ENCODE measurements at regions not wholly inside any gene's neighbourhood (a gene's known extent, or its start where the extent isn't known, plus 50 kb on each side); places are given as distances from the start of the nearest gene placed in this dataset.
A peak's percentile ranks its signal among the peaks of the same experiment; 100 is the strongest.

GRCh38 chr9:126049088-126049487, 277.5 kb upstream of the MVB12B start:
- TF ChIP-seq JUNB (IDR thresholded peaks at IDR 0.05; ENCODE audit: unreplicated experiment) (no peak), EZH2 (IDR thresholded peaks at IDR 0.05; ENCODE audit: low read depth, unreplicated experiment) (no peak), CTCF (conservative IDR thresholded peaks at IDR 0.05; ENCODE audit: low read depth in 2 of 2) (peak in 1 of 2 experiments; percentile 54; a peak in 3 of 4 replicates), REST (IDR thresholded peaks at IDR 0.05; ENCODE audit: unreplicated experiment) (no peak), CREB1 (CRISPR knock-in tag; IDR thresholded peaks at IDR 0.05; ENCODE audit: low read depth) (no peak), ZNF331 (CRISPR knock-in tag; IDR thresholded peaks at IDR 0.05; ENCODE audit: low read depth) (no peak), POLR2AphosphoS5 (IDR thresholded peaks at IDR 0.05; ENCODE audit: low read depth) (no peak), STAT1 (IDR thresholded peaks at IDR 0.05; ENCODE audit: unreplicated experiment) (no peak), ZNF462 (CRISPR knock-in tag; IDR thresholded peaks at IDR 0.05) (no peak), EZH2phosphoT487 (IDR thresholded peaks at IDR 0.05; ENCODE audit: unreplicated experiment) (no peak)

Measured in GM23338 (cell line).